ENCODE measurements at regions not wholly inside any gene's neighbourhood (a gene's known extent, or its start where the extent isn't known, plus 50 kb on each side); places are given as distances from the start of the nearest gene placed in this dataset.

DNA sequence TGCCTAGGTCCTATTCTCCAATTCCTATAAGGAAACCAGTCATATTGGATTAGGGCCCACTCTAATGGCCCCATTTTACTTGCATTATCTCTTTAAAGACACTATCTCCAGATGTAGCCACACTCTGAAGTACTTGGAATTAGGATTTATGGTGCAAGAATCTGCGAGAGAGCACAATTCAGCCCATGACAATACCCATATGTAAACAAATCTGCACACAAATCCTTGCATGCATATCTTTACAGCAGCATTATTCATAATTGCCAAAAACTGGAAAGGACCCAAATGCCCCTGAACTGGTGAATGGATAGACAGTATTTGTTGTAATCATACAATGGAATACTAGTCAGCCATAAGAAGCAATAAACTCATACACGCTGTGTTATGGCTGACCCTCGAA is 229.8 kb upstream of the ADAMTS5 start:
- DNase-seq (ENCODE audit: low read depth in 2 of 2) = no peak

DNA sequence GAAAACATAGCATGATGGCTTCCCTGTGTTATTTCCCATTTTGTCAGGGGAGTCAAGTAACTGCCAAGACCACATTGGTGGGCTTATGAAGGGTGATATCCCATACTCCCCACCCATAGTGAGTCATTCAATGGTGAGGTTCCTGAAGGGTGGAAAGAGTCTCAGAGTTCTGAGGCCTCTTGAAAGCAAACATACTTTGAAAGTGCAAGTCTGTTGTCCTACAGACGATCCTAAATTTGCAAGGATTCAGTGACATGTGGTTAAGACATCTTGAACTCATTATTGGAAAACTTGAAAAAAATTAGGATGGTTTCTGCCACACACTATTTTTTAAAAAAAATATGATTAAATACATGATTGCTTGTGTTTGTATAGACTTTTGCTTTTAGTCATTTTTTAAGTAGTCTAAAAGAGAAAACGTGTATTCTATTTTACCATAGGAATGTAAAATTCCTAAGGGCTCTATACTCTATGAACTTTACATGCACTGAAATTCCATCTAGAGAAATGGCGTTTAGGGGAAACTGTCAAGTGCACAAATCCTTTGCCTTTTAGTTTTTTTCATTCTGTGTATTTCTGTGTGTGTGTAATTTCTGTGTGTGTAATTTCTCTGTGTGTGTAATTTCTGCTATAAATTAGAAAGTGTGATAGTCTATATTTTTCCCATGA is 225.5 kb upstream of the ADAMTS5 start:
- DNase-seq (ENCODE audit: low read depth in 2 of 2) = no peak

DNA sequence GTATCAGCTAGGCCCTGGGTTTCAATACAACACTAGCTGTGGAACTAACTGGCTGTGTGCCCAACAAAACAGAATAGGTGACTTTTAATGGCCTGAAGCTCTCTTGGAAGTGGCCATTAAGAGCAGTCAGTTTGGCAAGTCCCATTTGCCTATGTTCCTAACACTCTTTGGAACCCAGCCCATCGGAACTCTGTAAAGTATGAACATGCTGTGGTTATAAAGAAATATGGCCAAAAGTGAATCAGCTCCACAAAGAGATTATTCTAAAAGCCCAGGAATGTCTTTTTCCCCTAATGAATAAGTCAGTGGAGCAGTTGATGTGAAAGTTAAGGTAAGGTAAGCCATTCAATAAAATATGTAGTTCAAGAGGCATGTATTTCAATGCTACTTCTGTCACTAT is 223.7 kb upstream of the ADAMTS5 start:
- DNase-seq (ENCODE audit: low read depth in 2 of 2) = no peak

DNA sequence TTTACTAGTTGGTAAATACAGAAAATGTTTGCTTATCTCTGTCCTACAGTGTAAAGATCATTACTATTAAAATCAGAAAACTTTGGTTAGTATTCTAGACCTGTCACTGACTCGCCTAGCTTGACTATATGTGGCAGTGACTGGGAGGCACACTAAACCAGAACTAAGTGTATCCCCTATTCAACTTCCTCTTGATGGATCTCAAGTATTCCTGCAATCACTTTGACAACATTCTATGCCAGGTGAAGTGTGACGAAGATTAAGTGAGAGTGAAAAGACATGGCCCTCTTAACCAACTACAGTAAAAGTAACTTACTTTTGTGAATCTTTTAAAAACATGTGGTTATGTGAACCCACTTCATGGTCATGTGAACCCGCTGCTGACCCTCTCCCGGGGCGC is 223.0 kb upstream of the ADAMTS5 start:
- DNase-seq (ENCODE audit: low read depth in 2 of 2) = no peak

DNA sequence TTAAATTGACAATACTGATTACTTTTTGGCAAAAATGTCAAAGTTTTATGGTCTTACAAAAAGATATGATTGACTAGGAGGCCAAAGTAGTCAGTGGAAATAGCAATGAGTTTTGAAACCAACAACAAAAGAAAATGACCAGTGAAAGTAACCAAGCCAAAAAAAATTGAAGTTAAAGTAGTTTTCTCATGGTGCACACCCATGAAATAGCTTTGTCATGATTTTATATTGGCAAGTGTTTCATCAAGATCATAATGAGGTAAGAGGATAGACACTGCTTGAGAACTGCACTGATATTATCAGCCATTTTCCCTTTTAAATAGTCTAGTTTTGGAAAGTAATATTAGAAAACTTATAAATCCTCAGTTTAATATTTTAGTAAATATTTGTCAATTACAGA is 206.2 kb upstream of the ADAMTS5 start:
- DNase-seq (ENCODE audit: low read depth in 2 of 2) = no peak

DNA sequence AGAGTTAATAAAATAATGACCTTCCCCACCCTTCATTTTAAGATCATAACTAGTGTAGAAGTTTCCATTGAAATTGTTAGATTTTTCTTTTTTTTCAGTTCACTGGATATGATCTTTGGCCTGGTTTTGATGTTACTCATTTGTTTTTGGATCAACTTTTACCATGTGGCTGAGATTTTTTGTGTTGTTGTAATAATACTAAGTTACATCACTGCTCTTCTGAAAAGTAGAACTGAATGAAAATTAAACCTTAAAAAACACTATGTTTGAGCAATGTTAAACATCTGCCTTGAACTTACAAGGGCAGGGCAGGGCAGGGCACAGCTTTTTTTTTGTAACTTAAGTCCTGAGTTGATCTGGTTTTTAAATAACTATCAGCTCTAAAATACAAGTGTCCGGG is 204.8 kb upstream of the ADAMTS5 start:
- DNase-seq (ENCODE audit: low read depth in 2 of 2) = no peak

DNA sequence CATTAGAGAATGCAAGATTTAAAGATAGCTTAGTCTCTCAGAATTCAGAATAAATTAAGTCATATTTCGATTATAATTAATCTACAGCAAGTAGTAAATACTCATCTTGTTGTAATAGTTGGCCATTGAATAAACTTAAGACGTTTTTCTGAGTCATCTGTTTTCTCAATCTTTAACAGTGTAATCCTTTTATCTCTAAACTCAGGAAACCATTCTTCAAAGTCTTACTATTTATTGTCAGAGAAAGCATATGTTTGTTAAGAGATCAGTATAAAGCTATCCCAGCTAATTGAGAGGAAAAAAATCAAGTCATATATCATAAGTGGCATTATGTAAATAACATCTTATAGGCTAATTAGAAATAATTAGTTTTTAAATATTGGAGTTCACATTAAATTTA is 201.2 kb upstream of the ADAMTS5 start:
- DNase-seq (ENCODE audit: low read depth in 2 of 2) = no peak

DNA sequence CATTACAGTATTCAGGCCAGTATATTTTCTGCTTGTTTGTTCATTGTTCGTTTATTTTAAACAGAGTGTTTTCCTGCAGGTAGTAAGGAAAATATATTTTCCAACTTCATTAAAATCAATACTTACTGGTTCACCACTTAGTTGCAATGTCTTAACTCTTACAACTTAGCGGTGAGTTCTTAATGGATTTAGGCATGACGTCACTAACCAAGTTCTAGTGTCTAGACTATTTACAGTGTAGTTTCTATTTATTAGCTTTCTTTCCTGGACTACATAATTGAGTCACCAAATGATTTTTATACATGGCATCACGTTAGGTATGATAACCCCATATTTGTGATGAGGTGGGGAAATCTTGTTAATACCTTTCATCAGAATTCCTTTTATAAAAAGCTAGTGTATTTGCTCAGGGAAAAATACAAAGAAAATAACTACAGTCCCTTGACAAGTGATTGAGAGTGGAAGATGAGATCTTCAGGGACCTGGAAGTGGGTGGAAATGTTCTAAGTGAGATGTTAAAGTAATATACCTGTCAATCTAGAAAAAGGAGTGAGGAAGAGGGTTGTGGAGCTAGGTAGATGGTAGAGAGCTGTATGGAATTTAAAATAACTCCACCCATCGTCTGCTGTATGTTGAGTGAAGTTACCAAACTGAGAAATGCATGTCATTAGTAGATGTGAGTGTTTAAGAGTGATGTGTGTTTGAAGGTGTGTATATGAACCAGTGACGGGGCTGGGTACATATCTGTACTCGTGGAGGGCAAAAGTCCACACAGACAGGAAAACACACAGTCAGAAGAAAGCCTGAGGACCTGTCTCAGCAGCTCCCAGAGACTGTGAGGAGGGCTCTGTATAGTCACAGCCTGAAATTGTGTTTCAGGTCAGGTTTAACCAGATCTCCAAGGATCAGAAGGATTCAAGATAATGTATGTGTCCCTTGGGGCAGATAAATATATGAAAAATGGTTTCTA is 197.6 kb upstream of the ADAMTS5 start:
- no peak for DNase-seq (ENCODE audit: low read depth in 2 of 2)

DNA sequence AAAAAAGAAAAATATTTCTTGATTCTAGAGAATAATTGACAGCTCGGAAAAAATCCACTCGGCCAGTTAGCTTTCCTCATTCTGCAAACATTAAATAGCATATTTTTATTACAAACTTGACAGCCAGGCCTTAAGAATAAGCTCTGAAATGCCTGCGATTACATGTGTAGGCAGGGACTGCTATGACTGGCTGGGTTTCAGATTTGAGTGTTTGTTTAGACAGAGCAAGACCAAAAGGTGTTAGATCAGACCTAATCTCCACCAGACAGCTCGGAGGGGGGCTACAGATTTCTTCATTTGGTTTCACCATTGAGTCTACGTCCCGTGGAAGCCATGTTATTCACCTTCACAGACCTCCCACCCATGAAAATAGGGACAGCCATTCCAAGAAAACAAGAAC is 192.1 kb upstream of the ADAMTS5 start:
- DNase-seq (ENCODE audit: low read depth in 2 of 2) = no peak

DNA sequence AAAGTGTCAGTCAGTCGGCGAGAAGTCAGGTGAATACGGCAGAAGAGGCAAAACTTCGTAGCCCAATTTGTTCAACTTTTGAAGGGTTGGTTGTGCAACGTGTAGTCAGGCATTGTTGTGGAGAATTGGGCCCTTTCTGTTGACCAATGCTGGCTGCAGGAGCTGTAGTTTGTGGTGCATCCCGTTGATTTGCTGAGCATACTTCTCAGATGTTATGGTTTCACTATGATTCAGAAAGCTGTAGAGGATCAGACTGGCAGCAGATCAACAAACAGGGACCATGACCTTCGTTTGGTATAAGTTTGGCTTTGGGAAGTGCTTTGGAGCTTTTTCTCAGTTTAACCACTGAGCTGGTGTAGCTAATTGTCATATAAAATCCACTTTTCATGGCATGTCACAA is 190.2 kb upstream of the ADAMTS5 start:
- no peak for DNase-seq (ENCODE audit: low read depth in 2 of 2)

DNA sequence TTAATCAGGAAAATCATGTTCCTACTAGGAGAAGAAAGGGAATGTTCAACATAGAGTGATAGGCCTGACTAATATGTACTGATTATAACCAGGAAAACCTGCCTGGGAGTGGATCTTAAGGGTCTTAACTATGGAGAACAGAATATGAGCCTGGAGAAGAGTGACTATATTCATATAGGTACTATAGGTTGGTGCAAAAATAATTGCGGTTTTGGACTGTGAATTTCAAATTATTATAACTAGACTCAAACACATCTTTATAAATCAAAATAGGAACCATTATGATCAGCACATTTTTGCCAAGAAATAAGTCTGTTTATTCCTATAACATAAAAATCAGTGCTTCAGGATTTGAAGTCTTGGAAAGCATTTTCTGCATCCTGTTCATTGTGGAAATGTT is 189.8 kb upstream of the ADAMTS5 start:
- no peak for DNase-seq (ENCODE audit: low read depth in 2 of 2)

DNA sequence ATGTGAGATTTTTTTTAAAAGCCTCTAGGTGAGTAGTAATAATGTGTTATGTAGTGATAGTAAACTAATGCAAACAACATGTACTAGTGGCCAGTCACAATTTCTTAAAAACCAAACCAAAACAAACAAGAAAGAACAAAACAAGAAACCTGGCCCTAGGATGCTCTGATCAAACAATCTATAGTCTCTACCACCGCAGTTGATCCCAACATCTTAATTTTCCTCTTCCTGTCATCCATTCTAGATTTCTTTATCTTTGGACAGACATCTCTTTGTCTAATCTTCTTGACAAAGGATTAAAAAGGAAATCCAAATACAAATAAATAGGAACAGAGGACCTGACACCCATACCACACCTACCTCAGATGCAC is 188.2 kb upstream of the ADAMTS5 start:
- DNase-seq (ENCODE audit: low read depth in 2 of 2) = no peak

DNA sequence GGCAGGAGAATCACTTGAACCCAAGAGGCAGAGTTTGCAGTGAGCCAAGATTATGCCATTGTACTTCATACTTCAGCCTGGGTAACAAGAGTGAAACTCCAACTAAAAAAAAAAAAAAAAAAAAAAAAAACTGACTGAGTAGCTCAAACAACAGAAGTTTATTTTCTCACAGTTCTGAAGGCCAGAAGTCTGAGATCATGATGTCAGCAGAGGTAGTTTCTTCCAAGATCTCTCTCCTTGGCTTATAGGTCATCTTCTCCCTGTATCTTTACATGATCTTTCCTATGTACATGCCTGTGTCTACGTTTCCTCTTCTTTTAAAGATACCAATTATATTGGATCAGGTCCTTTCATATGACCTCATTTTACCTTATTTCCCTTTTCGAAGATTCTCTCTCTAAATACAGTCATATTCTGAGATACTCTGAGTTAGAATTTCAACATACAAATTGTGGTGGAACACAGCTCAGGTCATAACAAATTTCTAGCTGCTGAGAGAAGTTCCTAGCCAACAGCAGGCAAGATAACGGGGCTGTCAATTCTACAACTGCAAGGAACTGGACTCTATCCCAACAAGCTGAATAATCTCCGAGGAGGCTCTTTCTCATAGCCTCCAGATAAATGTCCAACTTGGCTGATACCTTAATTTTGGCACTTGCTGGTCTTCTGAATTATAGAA is 187.7 kb upstream of the ADAMTS5 start:
- DNase-seq (ENCODE audit: low read depth in 2 of 2) = no peak

DNA sequence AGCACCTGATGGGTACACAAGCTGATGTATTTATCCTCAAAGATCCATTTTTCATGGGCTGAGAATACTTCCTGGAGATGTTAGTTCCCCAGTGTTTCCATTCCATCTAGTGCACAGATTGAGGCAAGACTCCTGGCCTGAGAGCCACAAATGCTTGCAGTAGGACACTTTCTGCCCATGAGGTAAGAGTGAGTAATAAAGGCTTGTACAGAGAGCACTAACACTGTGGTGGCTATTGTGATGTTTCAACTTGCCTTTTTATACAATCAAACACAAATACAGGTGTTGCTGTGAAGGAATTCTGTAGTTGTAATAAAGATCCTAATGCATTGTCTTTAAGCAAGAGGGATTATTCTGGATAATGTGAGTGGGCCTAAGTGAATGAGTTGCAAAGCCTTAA is 186.1 kb upstream of the ADAMTS5 start:
- DNase-seq (ENCODE audit: low read depth in 2 of 2) = no peak

DNA sequence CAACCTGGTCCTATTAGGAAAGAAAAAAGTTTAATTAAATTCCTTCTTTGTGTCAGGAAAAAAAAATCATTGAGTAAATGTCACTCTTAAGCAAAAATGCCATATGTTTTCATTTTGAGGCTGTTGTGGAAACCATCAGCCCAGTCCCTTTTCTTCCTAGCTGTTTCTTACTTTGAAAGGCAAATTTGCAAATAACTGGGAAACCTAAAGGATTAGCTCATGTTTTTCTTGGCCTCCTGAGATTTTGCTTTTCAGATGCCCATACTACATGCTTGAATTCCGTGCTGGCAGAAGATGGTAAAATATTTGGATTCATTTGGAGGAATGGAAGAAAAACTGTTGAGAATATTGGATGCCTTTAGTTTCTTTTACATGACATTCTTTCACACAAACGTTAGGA is 182.1 kb upstream of the ADAMTS5 start:
- DNase-seq (ENCODE audit: low read depth in 2 of 2) = no peak

DNA sequence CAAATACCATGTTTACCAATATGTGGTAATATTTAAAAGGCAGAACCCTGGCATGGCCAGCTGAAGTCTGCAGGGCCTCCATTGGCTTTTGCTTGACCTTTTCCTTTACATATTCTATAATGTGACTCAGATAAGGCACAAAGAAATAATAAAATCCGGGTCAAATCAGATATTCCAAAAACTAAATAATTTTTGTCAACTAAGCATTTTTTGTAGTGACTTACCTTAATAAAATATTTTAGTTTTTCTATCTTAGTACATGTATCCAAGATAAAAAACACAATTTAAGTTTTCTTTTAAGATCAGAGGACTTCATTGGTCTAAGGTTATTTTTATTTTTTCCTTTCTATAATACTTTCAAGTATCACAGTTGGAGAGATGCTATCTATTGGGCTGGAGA is 179.4 kb upstream of the ADAMTS5 start:
- no peak for DNase-seq (ENCODE audit: low read depth in 2 of 2)

DNA sequence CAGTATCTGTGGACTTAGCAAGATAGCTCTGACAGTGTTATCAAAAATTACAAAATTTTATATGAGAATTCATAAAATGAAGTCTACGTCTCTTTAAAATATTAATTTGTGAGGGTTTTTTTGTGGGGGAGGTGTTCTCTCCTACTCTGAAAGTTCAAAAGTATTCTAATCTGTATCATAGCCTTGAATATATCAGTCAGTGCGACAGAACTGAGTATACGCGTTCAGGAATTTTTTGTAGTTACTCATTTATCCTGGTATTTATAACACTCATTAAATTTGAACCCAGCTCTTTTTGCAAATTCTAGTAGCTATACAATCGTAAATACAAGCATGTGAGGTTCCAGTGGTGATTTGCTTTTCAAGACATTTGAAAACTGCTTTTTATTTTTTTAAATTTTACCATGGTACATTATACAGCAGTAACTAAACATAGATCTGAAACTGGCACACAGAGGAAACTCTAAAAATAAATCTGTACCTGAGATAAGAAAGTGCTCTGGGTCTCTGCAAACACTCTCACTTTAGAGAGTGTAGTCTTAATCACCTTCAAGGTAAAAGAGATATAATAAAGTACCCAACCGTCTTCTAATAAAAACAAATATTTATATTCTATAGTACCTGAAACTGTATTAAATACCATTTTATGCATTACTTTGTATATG is 178.4 kb upstream of the ADAMTS5 start:
- no peak for DNase-seq (ENCODE audit: low read depth in 2 of 2)

DNA sequence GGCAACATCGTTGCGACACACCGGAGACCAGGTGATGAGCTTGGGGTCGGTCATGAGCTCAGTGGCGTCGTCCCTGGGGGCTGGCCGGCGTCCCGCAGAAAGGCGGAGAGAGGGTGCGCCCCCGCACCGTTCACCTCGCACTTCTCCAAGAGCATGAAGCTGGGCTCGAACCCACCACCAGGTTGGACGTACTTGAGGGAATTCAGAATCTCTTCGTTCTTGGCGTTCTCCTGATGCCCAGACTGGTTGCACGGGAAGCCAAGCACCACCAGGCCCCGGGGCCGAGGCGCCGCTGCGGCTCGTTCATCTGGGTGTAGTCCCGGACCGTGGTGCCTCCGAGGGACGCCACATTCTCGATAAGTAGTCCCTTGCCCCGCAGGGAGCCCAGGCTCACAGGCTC is 176.6 kb upstream of the ADAMTS5 start:
- DNase-seq (ENCODE audit: low read depth in 2 of 2) = no peak

DNA sequence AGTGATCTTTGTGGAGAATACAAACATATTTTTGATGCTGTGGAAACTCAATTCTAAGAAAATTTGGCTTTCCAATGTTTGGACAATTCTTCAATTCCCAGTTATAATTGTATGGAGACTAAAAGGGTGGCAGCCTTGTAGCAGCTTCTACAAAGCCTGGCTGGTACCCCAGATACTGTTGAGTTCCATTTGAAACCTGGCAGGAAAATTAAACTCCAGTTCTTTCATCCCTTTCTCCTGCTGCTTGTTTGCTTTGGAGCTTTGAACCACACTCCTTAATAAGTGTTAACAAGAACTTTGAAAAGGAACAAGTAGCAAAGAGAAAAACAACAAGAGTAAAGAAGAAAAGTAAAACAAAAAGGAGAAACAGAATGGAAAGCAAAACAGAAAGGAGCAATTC is 172.6 kb upstream of the ADAMTS5 start:
- DNase-seq (ENCODE audit: low read depth in 2 of 2) = no peak

DNA sequence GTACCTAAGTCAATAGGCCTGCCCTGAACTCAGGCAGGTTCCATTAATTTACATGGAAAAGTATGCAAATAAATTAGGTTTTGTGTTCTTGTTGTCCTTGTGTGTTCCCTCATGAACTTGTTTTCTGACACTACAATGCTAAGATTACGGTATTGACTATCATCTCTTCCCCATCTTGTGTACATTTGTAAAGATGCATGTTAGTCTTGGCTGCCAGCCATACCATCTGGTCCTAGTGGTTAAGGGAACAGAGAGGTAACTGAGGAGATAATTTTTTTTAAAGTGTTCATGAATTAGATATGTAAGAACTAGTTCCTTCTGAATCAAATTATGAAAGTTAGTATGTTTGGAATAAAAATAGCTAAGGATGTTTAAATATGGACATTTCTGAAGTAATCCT is 167.6 kb upstream of the ADAMTS5 start:
- DNase-seq (ENCODE audit: low read depth in 2 of 2) = no peak

DNA sequence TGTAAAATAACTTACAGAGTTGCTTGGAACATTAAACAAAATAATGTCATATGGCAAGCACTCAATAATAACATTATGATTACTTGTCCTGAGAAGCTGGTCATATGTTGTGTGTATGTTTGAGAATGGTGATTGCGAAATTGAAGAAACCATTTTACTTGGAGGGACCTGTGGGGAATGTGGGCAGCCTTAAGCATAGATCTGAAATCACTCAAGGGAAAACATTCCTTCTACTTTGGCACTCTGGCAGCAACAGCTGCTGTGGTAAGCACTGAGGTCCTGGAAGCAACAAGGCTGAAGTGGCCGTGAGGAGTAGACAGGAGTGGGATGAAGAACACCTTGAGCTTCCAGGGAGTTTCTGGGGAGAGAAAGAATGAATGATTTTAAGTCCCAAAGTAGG is 165.4 kb upstream of the ADAMTS5 start:
- DNase-seq (ENCODE audit: low read depth in 2 of 2) = no peak

DNA sequence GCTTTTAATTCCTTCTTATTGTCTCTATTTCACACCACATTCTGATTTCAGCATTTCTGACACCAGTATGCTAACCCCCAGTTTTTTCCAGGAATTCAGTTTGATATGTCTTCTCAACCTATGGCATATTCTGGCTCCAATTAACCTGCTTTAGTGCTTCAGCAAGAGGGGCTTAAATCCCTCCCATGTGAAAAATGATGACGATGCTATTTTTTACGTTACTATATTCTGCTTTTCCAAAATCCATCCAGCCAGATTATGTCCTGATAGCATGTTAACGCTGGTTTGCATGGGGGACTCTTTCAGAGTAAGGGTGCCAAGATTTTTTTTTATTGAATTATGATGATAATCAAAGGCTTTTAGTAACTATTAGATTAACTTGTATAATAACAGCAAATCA is 163.3 kb upstream of the ADAMTS5 start:
- no peak for DNase-seq (ENCODE audit: low read depth in 2 of 2)
